Sigmoid colon (tissue), 6 donors: ENCODE measurements at regions not wholly inside any gene's neighbourhood (a gene's known extent, or its start where the extent isn't known, plus 50 kb on each side); places are given as distances from the start of the nearest gene placed in this dataset.

Source experiments
- DNase-seq: peaks from one replicate; pipeline ENCODE4 v3.0.0-alpha.2; 2019
- H3K27ac ChIP-seq, 4 donors: fragments of 200-600 bp; sonication (generic); one replicate each; pipeline ENCODE4 v1.5.1; 2016 to 2019; ENCODE audit warnings: mild to moderate bottlenecking in 1 of 4
- H3K27me3 ChIP-seq, 3 donors: fragments of 200-600 bp; sonication (generic); one replicate each; pipeline ENCODE4 v1.5.1; 2019; ENCODE audit warnings: mild to moderate bottlenecking in 1 of 3
- H3K36me3 ChIP-seq, 4 donors: fragments of 200-600 bp; sonication (generic); one replicate each; pipeline ENCODE4 v1.5.1; 2016 to 2019
- H3K4me1 ChIP-seq, 4 donors: fragments of 200-600 bp; sonication (generic); one replicate each; pipeline ENCODE4 v1.5.1; 2017 to 2019
- H3K4me3 ChIP-seq, 4 donors: fragments of 200-600 bp; sonication (generic); one replicate each; pipeline ENCODE4 v1.5.1; 2017 to 2019; ENCODE audit warnings: mild to moderate bottlenecking in 2 of 4, moderate library complexity in 1 of 4
- H3K9me3 ChIP-seq, 4 donors: fragments of 200-600 bp in 3 of 4; sonication (generic) in 3 of 4; one replicate each; pipeline versions ENCODE4 v1.5.1 to v1.6.1; 2013 to 2019
- CTCF ChIP-seq, 4 experiments: fragments of 450-650 bp in 3 of 4; fragments of 200-600 bp in 1 of 4; IDR thresholded peaks; one replicate each; pipeline ENCODE4 v1.5.1; 2016 to 2019; ENCODE audit warnings: antibody characterized with exemption in 4 of 4, mild to moderate bottlenecking in 3 of 4, moderate library complexity in 2 of 4
- EP300 ChIP-seq, 4 donors: sonication (generic); formaldehyde crosslinking; IDR thresholded peaks; one replicate each; pipeline ENCODE4 v1.6.1; 2017; ENCODE audit warnings: antibody characterized with exemption in 4 of 4
- POLR2A ChIP-seq, 2 donors: fragments of 450-650 bp; IDR thresholded peaks; one replicate each; pipeline ENCODE4 v1.6.1; 2016; ENCODE audit warnings: antibody characterized with exemption in 2 of 2, mild to moderate bottlenecking in 2 of 2, moderate library complexity in 2 of 2
- POLR2AphosphoS5 ChIP-seq, 4 donors: sonication (generic); formaldehyde crosslinking; IDR thresholded peaks; one replicate each; pipeline ENCODE4 v1.6.1; 2017; ENCODE audit warnings: antibody characterized with exemption in 4 of 4
- WGBS, 2 donors: extraction: QIAGEN DNeasy Blood & Tissue Kit; methylation state at CpG; one replicate each; pipeline ENCODE4 v1.1.7; 2013; 5-methylcytosine and 5-hydroxymethylcytosine counted together
- intact Hi-C: fragments of 100-400 bp; cut with DNase I; formaldehyde crosslinking; loops from one replicate; pipeline ENCODE4 v1.15.1; 2023
- donor health status: healthy with polysubstance abuse.
- donor health status: healthy.

- WGBS, 2 donors: 91 to 94% methylated on average over 6 of the region's 6 CpGs
- no peaks in the 10 kb centered on the region for H3K9me3 ChIP-seq
- no peak for DNase-seq
- no peak overlapping the region for H3K4me3 ChIP-seq
- no peaks in the 10 kb centered on the region for H3K27me3 ChIP-seq
- intact Hi-C loops: no loop called here
- TF ChIP-seq EP300 (IDR thresholded peaks at IDR 0.05) (no peak), CTCF (IDR thresholded peaks at IDR 0.05) (no peak), POLR2A (IDR thresholded peaks at IDR 0.05) (no peak), POLR2AphosphoS5 (IDR thresholded peaks at IDR 0.05) (no peak)
- H3K4me1 ChIP-seq: peaks cover 0 to under 1% (median 0%) of the 10 kb centered on the region in 4 donors
- no peak overlapping the region for H3K27ac ChIP-seq
- no peaks in the 10 kb centered on the region for H3K36me3 ChIP-seq
Measured at GRCh38 chr6:40714143-40714542, 127.0 kb upstream of the LRFN2 start.

DNA sequence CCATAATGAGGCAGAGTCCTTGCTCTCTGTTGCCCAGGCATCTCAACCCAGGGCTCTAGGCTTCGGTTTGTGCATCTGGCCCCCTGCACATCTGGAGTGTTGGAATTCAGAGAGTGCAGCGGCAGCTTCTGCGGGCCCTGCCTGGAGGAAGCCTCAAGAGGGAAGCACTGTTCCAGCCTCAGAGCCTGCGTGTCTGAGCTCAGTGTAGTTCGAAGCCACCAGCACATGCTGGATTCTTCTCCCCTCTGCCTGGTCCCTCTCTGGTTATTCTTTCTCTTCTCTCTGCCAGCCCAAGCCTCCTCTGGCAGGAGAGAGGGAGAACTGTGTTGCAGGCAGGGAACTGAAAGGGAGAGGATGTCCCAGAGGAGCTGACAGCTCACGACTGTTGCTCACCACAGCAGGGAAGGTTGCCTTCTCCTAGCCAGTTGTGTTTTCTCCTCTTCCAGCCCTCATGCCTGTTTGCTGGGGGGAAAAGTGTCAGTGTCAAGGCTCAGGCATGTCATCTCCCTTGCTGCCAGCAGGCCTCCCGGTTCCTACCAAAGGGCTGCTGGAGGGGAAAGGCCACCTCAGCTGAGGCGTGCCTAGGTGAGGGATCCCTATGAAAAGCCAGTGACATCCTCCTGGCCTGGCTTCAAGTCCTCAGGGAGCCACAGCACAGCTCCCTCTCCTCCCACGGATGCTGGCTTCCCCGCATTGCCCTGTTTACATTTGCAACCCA is 126.0 kb upstream of the LRFN2 start:
- intact Hi-C loops: no loop called here
- 71 to 75% methylated on average over 10 of the region's 10 CpGs for WGBS, 2 donors

GRCh38 chr6:40710626-40711330 is 123.6 kb upstream of the LRFN2 start:
- intact Hi-C loops: no loop called here
- Histone ChIP-seq H3K36me3 (no peaks in the 10 kb centered on the region), H3K4me1 (no peaks in the 10 kb centered on the region), H3K27ac (no peak overlapping the region), H3K27me3 (no peaks in the 10 kb centered on the region), H3K4me3 (no peak overlapping the region), H3K9me3 (no peaks in the 10 kb centered on the region)
- 40 to 56% methylated on average over 5 of the region's 5 CpGs for WGBS, 2 donors
- TF ChIP-seq CTCF (IDR thresholded peaks at IDR 0.05): no peak
- TF ChIP-seq EP300 (IDR thresholded peaks at IDR 0.05): no peak
- no peak for TF ChIP-seq POLR2A (IDR thresholded peaks at IDR 0.05)
- no peak for TF ChIP-seq POLR2AphosphoS5 (IDR thresholded peaks at IDR 0.05)
- no peak for DNase-seq

More for the DNA sequence above, 126.0 kb upstream of the LRFN2 start:
- no peaks in the 10 kb centered on the region for H3K36me3 ChIP-seq
- no peak overlapping the region for H3K4me3 ChIP-seq
- no peak overlapping the region for H3K27ac ChIP-seq
- no peak for DNase-seq
- no peaks in the 10 kb centered on the region for H3K4me1 ChIP-seq
- TF ChIP-seq POLR2A (IDR thresholded peaks at IDR 0.05) (no peak), EP300 (IDR thresholded peaks at IDR 0.05) (no peak), CTCF (IDR thresholded peaks at IDR 0.05) (no peak), POLR2AphosphoS5 (IDR thresholded peaks at IDR 0.05) (no peak)
- no peaks in the 10 kb centered on the region for H3K27me3 ChIP-seq
- H3K9me3 ChIP-seq: no peaks in the 10 kb centered on the region

- H3K27ac ChIP-seq: no peak overlapping the region
- H3K4me3 ChIP-seq: no peak overlapping the region
- intact Hi-C loops: no loop called here
- H3K27me3 ChIP-seq: no peaks in the 10 kb centered on the region
- H3K4me1 ChIP-seq: no peaks in the 10 kb centered on the region
- no peaks in the 10 kb centered on the region for H3K36me3 ChIP-seq
- DNase-seq: no peak
- 54 to 64% methylated on average over 4 of the region's 4 CpGs for WGBS, 2 donors
- TF ChIP-seq EP300 (IDR thresholded peaks at IDR 0.05): no peak
- TF ChIP-seq CTCF (IDR thresholded peaks at IDR 0.05): no peak
- no peak for TF ChIP-seq POLR2AphosphoS5 (IDR thresholded peaks at IDR 0.05)
- no peak for TF ChIP-seq POLR2A (IDR thresholded peaks at IDR 0.05)
- H3K9me3 ChIP-seq: no peaks in the 10 kb centered on the region
Measured at GRCh38 chr6:40708049-40708448, 120.9 kb upstream of the LRFN2 start.
